PC-9 (cell line): ENCODE measurements at regions not wholly inside any gene's neighbourhood (a gene's known extent, or its start where the extent isn't known, plus 50 kb on each side); places are given as distances from the start of the nearest gene placed in this dataset.

Experiments used
- BruUV-seq: library from RNA; stranded (reverse); fragments of 400-500 nt; replicated peaks from 2 replicates; lab custom pipeline; 2021; lab: Mats Ljungman, UMichigan
- CTCF ChIA-PET: fragments of 300-600 bp; sonication (Branson Sonifier 250); formaldehyde crosslinking; loops from one replicate; lab custom pipeline; 2022; ENCODE audit warnings: antibody characterized with exemption; lab: Charles Lee
- POLR2A ChIA-PET: fragments of 300-600 bp; sonication (Branson Sonifier 250); formaldehyde crosslinking; loops from one replicate; lab custom pipeline; 2022; ENCODE audit warnings: antibody characterized with exemption; ENCODE audit not compliant: unreplicated experiment; lab: Charles Lee
- DNase-seq, 2 experiments: peaks; one replicate each; pipeline versions ENCODE4 v3.0.0 to v3.0.0-alpha.2; 2015 to 2022; ENCODE audit warnings: mixed read lengths in 1 of 2
- H2AFZ ChIP-seq: fragments of 200-600 bp; sonication (generic); 2 replicates; pipeline ENCODE4 v1.8.1; 2017; ENCODE audit warnings: antibody characterized with exemption
- H3F3A ChIP-seq: fragments of 200-600 bp; sonication (generic); 2 replicates; pipeline ENCODE4 v1.8.1; 2017; ENCODE audit warnings: antibody characterized with exemption, mild to moderate bottlenecking, low read depth; ENCODE audit not compliant: insufficient read depth
- H3K27ac ChIP-seq: fragments of 200-600 bp; sonication (generic); 2 replicates; pipeline ENCODE4 v1.6.1; 2016; ENCODE audit warnings: mixed run types
- H3K27me3 ChIP-seq: fragments of 200-600 bp; sonication (generic); 2 replicates; pipeline ENCODE4 v1.6.1; 2016; ENCODE audit warnings: low read depth, mixed run types; ENCODE audit not compliant: insufficient read depth
- H3K36me3 ChIP-seq: fragments of 200-600 bp; sonication (generic); 2 replicates; pipeline ENCODE4 v1.6.1; 2016; ENCODE audit warnings: low read depth, mixed run types
- H3K4me1 ChIP-seq: fragments of 200-600 bp; sonication (generic); replicated peaks from 2 replicates; pipeline ENCODE4 v1.6.1; 2016; ENCODE audit warnings: mixed run types; ENCODE audit not compliant: insufficient read depth
- H3K4me2 ChIP-seq: fragments of 200-600 bp; sonication (generic); 2 replicates; pipeline ENCODE4 v1.6.1; 2017; ENCODE audit warnings: mixed run types
- H3K4me3 ChIP-seq: fragments of 200-600 bp; sonication (generic); 2 replicates; pipeline ENCODE4 v1.6.1; 2016; ENCODE audit warnings: mixed run types
- H3K79me2 ChIP-seq: fragments of 200-600 bp; sonication (generic); 2 replicates; pipeline ENCODE4 v1.6.1; 2017; ENCODE audit warnings: low read depth, mixed run types
- H3K9me2 ChIP-seq: fragments of 200-600 bp; sonication (generic); 2 replicates; pipeline ENCODE4 v1.8.1; 2017; ENCODE audit warnings: mild to moderate bottlenecking; ENCODE audit not compliant: insufficient read depth
- H3K9me3 ChIP-seq: fragments of 200-600 bp; sonication (generic); 2 replicates; pipeline ENCODE4 v1.8.1; 2016; ENCODE audit warnings: low read depth; ENCODE audit not compliant: insufficient read depth
- H4K20me1 ChIP-seq: fragments of 200-600 bp; sonication (generic); 2 replicates; pipeline ENCODE4 v1.8.1; 2017; ENCODE audit not compliant: insufficient read depth
- EZH2 ChIP-seq: fragments of 200-600 bp; sonication (generic); IDR thresholded peaks from 2 replicates; pipeline ENCODE4 v1.8.0; 2017; ENCODE audit warnings: antibody characterized with exemption, low read depth
- intact Hi-C: fragments of 100-400 bp; cut with micrococcal nuclease; formaldehyde crosslinking; loops from one replicate; pipeline ENCODE4 v1.10.0; 2022; ENCODE audit not compliant: unreplicated experiment
- TF ChIP-seq, protein P1 (sequence below): fragments of 200-600 bp; sonication (generic); conservative IDR thresholded peaks from 2 replicates; pipeline ENCODE4 v1.6.1; 2017; ENCODE audit warnings: mixed run types, antibody characterized with exemption, mild to moderate bottlenecking, moderate library complexity

- H3F3A ChIP-seq = no peaks in the 10 kb centered on the region
- no peak overlapping the region for H3K27ac ChIP-seq
- no peaks in the 10 kb centered on the region for H4K20me1 ChIP-seq
- H3K36me3 ChIP-seq = no peaks in the 10 kb centered on the region
- H3K4me3 ChIP-seq = no peak overlapping the region
- H3K4me1 ChIP-seq = no peaks in the 10 kb centered on the region
- no peak for TF ChIP-seq EZH2
- TF ChIP-seq, protein P1, sequence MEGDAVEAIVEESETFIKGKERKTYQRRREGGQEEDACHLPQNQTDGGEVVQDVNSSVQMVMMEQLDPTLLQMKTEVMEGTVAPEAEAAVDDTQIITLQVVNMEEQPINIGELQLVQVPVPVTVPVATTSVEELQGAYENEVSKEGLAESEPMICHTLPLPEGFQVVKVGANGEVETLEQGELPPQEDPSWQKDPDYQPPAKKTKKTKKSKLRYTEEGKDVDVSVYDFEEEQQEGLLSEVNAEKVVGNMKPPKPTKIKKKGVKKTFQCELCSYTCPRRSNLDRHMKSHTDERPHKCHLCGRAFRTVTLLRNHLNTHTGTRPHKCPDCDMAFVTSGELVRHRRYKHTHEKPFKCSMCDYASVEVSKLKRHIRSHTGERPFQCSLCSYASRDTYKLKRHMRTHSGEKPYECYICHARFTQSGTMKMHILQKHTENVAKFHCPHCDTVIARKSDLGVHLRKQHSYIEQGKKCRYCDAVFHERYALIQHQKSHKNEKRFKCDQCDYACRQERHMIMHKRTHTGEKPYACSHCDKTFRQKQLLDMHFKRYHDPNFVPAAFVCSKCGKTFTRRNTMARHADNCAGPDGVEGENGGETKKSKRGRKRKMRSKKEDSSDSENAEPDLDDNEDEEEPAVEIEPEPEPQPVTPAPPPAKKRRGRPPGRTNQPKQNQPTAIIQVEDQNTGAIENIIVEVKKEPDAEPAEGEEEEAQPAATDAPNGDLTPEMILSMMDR = no peak
- intact Hi-C loops = no loop called here
- DNase-seq = no peak
- H3K27me3 ChIP-seq = no peaks in the 10 kb centered on the region
- BruUV-seq = no TSS peak
- H3K79me2 ChIP-seq = no peaks in the 10 kb centered on the region
- H2AFZ ChIP-seq = 0 out of 2 replicates have a peak overlapping the region, but pooled peaks have one; percentile 30
- ChIA-PET CTCF (no interaction called here), POLR2A (no interaction called here)
- no peak overlapping the region for H3K4me2 ChIP-seq
- no peaks in the 10 kb centered on the region for H3K9me3 ChIP-seq
- no peaks in the 10 kb centered on the region for H3K9me2 ChIP-seq
Observed at GRCh38 chr6:97915537-97915936, 632.5 kb upstream of the MMS22L start.

GRCh38 chr6:97917369-97917768 is 634.4 kb upstream of the MMS22L start:
- no peak overlapping the region for H2AFZ ChIP-seq
- H3K36me3 ChIP-seq = no peaks in the 10 kb centered on the region
- no peaks in the 10 kb centered on the region for H3K27me3 ChIP-seq
- H3K4me3 ChIP-seq = no peak overlapping the region
- H3F3A ChIP-seq = no peaks in the 10 kb centered on the region
- CTCF ChIA-PET = no interaction called here
- no peak overlapping the region for H3K27ac ChIP-seq
- BruUV-seq = no TSS peak
- no peaks in the 10 kb centered on the region for H3K9me2 ChIP-seq
- intact Hi-C loops = no loop called here
- TF ChIP-seq, protein P1 = no peak
- TF ChIP-seq EZH2 = no peak
- POLR2A ChIA-PET = no interaction called here
- no peak overlapping the region for H3K4me2 ChIP-seq
- H4K20me1 ChIP-seq = no peaks in the 10 kb centered on the region
- H3K4me1 ChIP-seq = no peaks in the 10 kb centered on the region
- no peak for DNase-seq
- no peaks in the 10 kb centered on the region for H3K9me3 ChIP-seq
- H3K79me2 ChIP-seq = no peaks in the 10 kb centered on the region

GRCh38 chr6:97919046-97919445 is 636.0 kb upstream of the MMS22L start:
- Histone ChIP-seq H3K9me3 (no peaks in the 10 kb centered on the region), H3K27me3 (no peaks in the 10 kb centered on the region), H3K4me3 (no peak overlapping the region), H3K27ac (no peak overlapping the region), H2AFZ (no peak overlapping the region), H3K79me2 (no peaks in the 10 kb centered on the region), H3K36me3 (no peaks in the 10 kb centered on the region), H3K4me1 (no peaks in the 10 kb centered on the region), H3K4me2 (no peak overlapping the region), H3F3A (no peaks in the 10 kb centered on the region), H4K20me1 (no peaks in the 10 kb centered on the region), H3K9me2 (no peaks in the 10 kb centered on the region)
- no peak for DNase-seq
- intact Hi-C loops = no loop called here
- no TSS peak for BruUV-seq
- POLR2A ChIA-PET = no interaction called here
- TF ChIP-seq, protein P1 = no peak
- no peak for TF ChIP-seq EZH2
- CTCF ChIA-PET = no interaction called here
